ENCODE measurements at regions not wholly inside any gene's neighbourhood (a gene's known extent, or its start where the extent isn't known, plus 50 kb on each side); places are given as distances from the start of the nearest gene placed in this dataset.

- no peak for ATAC-seq
- Histone ChIP-seq H3K27ac (ENCODE audit: low read length) (no peak overlapping the region), H3K4me3 (ENCODE audit: low read length) (no peak overlapping the region), H3K36me3 (ENCODE audit: control insufficient read depth, insufficient read depth, low read length) (no peaks in the 10 kb centered on the region), H3K27me3 (ENCODE audit: control insufficient read depth, insufficient read depth, low read length) (no peaks in the 10 kb centered on the region), H3K4me1 (ENCODE audit: control insufficient read depth, insufficient read depth, low read length) (no peaks in the 10 kb centered on the region), H3K9me3 (ENCODE audit: control insufficient read depth, insufficient read depth, low read length) (no peaks in the 10 kb centered on the region)
- no peak overlapping the region for H3K4me3 Mint-ChIP-seq
- no peak for DNase-seq
- intact Hi-C loops (cut with micrococcal nuclease) = no loop called here
- no peak for TF ChIP-seq CTCF (IDR thresholded peaks at IDR 0.05)
- H3K4me1 Mint-ChIP-seq = no peaks in the 10 kb centered on the region
- 83% methylated on average over 2 of the region's 2 CpGs for WGBS (ENCODE audit: insufficient coverage)
- no peaks in the 10 kb centered on the region for H3K36me3 Mint-ChIP-seq
- H3K27me3 Mint-ChIP-seq (ENCODE audit: low read depth in 2 of 2) = no peaks in the 10 kb centered on the region
- H3K9me3 Mint-ChIP-seq = peaks cover 4 to 8% of the 10 kb centered on the region in 2 donors
- no peak overlapping the region for H3K27ac Mint-ChIP-seq
Measured at GRCh38 chr11:92154110-92154509, 70.5 kb upstream of the FAT3 start.

GRCh38 chr11:92153542-92153941 is 71.1 kb upstream of the FAT3 start:
- intact Hi-C loops (cut with micrococcal nuclease) = no loop called here
- no peak overlapping the region for H3K4me3 Mint-ChIP-seq
- TF ChIP-seq CTCF (IDR thresholded peaks at IDR 0.05) = no peak
- DNase-seq (no peak), ATAC-seq (no peak)
- Histone ChIP-seq H3K4me3 (ENCODE audit: low read length) (no peak overlapping the region), H3K4me1 (ENCODE audit: control insufficient read depth, insufficient read depth, low read length) (no peaks in the 10 kb centered on the region), H3K27ac (ENCODE audit: low read length) (no peak overlapping the region), H3K36me3 (ENCODE audit: control insufficient read depth, insufficient read depth, low read length) (no peaks in the 10 kb centered on the region), H3K9me3 (ENCODE audit: control insufficient read depth, insufficient read depth, low read length) (no peaks in the 10 kb centered on the region), H3K27me3 (ENCODE audit: control insufficient read depth, insufficient read depth, low read length) (no peaks in the 10 kb centered on the region)
- H3K9me3 Mint-ChIP-seq = peaks cover 4 to 8% of the 10 kb centered on the region in 2 donors
- H3K27ac Mint-ChIP-seq = no peak overlapping the region
- WGBS (ENCODE audit: insufficient coverage) = 91% methylated on average over 2 of the region's 2 CpGs
- no peaks in the 10 kb centered on the region for H3K27me3 Mint-ChIP-seq (ENCODE audit: low read depth in 2 of 2)
- no peaks in the 10 kb centered on the region for H3K36me3 Mint-ChIP-seq
- H3K4me1 Mint-ChIP-seq = no peaks in the 10 kb centered on the region

- H3K27ac Mint-ChIP-seq = no peak overlapping the region
- no peaks in the 10 kb centered on the region for H3K4me1 Mint-ChIP-seq
- intact Hi-C loops (cut with micrococcal nuclease) = no loop called here
Measured at GRCh38 chr11:92152245-92152644, 72.4 kb upstream of the FAT3 start.

More at GRCh38 chr11:92152245-92152644, 72.4 kb upstream of the FAT3 start:
- WGBS (ENCODE audit: insufficient coverage) = 73% methylated on average over 7 of the region's 7 CpGs
- Histone ChIP-seq H3K27ac (ENCODE audit: low read length) (no peak overlapping the region), H3K9me3 (ENCODE audit: control insufficient read depth, insufficient read depth, low read length) (no peaks in the 10 kb centered on the region), H3K4me3 (ENCODE audit: low read length) (no peak overlapping the region), H3K27me3 (ENCODE audit: control insufficient read depth, insufficient read depth, low read length) (no peaks in the 10 kb centered on the region), H3K4me1 (ENCODE audit: control insufficient read depth, insufficient read depth, low read length) (no peaks in the 10 kb centered on the region), H3K36me3 (ENCODE audit: control insufficient read depth, insufficient read depth, low read length) (no peaks in the 10 kb centered on the region)
- ATAC-seq (no peak), DNase-seq (no peak)
- Mint-ChIP-seq H3K9me3 (peaks cover 4 to 8% of the 10 kb centered on the region in 2 donors), H3K36me3 (no peaks in the 10 kb centered on the region), H3K4me3 (no peak overlapping the region), H3K27me3 (ENCODE audit: low read depth in 2 of 2) (no peaks in the 10 kb centered on the region)
- no peak for TF ChIP-seq CTCF (IDR thresholded peaks at IDR 0.05)

Measured in natural killer cell (primary cell).